ENCODE measurements at regions not wholly inside any gene's neighbourhood (a gene's known extent, or its start where the extent isn't known, plus 50 kb on each side); places are given as distances from the start of the nearest gene placed in this dataset.

DNA sequence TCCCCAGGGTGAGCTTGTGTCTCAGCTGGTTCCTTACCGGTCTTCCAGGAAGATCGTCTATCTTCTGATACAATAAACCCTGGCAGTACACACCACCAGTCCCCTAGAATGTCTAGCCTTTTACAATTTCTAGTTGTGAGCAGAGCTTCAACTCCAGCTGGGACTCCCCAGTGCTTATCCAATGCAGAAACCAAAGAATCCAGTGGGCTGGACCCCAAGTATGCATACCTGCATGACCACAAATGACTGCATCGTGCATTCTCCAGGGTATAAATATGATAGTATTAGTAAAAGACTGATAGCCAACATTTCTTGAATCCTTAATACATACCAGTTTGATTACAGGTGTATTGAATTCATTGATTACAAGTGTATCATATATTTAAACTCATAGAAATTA is 176.0 kb downstream of the SATB1 start:
- CTCF ChIA-PET (ENCODE audit: unreplicated experiment) = interaction anchor here (0.6 kb wide), 1 partner anchor 277 kb away, joined by 3 read pairs; no protein-coding TSS in a partner anchor

DNA sequence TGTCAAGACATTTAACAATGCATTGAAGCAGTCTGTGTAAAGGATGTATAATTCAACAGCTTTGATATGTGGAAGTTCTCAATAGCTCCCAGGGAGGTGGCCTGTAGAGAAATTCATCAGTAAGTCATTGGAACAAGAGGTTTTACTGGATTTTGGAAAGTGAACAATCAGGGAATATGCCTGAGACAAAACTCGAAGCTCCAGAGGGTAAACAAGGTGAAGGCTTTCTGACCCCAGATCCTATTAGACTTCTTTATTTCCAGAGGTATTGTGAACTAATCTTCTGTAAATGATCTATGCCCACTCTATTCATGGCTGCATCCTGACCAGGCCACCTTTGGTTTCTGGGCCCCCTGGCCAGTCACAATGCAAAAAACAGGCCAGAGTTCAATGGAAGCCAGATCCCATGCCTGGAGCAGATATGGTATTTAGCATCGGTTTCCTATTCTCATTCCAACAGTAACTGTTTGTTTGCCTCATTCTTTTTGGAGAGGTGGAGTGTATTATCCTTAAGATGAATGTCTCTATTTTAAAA is 177.3 kb downstream of the SATB1 start:
- Histone ChIP-seq H3K4me3 (ENCODE audit: low read depth, low read length, poor library complexity, severe bottlenecking) (no peak overlapping the region), H3K9me3 (ENCODE audit: low read length) (no peaks in the 10 kb centered on the region), H4K20me1 (ENCODE audit: insufficient read depth, low read length) (no peaks in the 10 kb centered on the region), H2AFZ (ENCODE audit: low read length) (no peak overlapping the region), H3K4me1 (ENCODE audit: insufficient read depth, low read length, poor library complexity, severe bottlenecking) (no peaks in the 10 kb centered on the region), H3K4me2 (ENCODE audit: low read length) (no peak overlapping the region), H3K27ac (ENCODE audit: low read depth, low read length, poor library complexity, severe bottlenecking) (no peak overlapping the region), H3K36me3 (ENCODE audit: insufficient read depth, low read length) (no peaks in the 10 kb centered on the region), H3K79me2 (ENCODE audit: insufficient read depth, low read depth, low read length) (no peaks in the 10 kb centered on the region), H3K9me2 (ENCODE audit: insufficient read depth, low read length) (no peaks in the 10 kb centered on the region)
- intact Hi-C loops (cut with micrococcal nuclease; ENCODE audit: unreplicated experiment) = no loop called here
- BruUV-seq (replicated peaks) = no TSS peak
- no peak for TF ChIP-seq CTCF (conservative IDR thresholded peaks at IDR 0.05; ENCODE audit: low read length)
- TF ChIP-seq EZH2phosphoT487 (IDR thresholded peaks at IDR 0.05; ENCODE audit: borderline replicate concordance, low read depth, low read length) = no peak
- ChIA-PET POLR2A (interaction anchor here (0.6 to 1.1 kb wide), 2 partner anchors 21 to 135 kb away, joined by 4 to 7 read pairs; no protein-coding TSS in a partner anchor), CTCF (ENCODE audit: unreplicated experiment) (no interaction called here)
- no peak for DNase-seq (ENCODE audit: low spot score)

More for the DNA sequence above, 176.0 kb downstream of the SATB1 start:
- Histone ChIP-seq H3K4me2 (ENCODE audit: low read length) (no peak overlapping the region), H3K9me3 (ENCODE audit: low read length) (no peaks in the 10 kb centered on the region), H3K4me1 (ENCODE audit: insufficient read depth, low read length, poor library complexity, severe bottlenecking) (no peaks in the 10 kb centered on the region), H4K20me1 (ENCODE audit: insufficient read depth, low read length) (no peaks in the 10 kb centered on the region), H3K79me2 (ENCODE audit: insufficient read depth, low read depth, low read length) (no peaks in the 10 kb centered on the region), H3K27ac (ENCODE audit: low read depth, low read length, poor library complexity, severe bottlenecking) (no peak overlapping the region), H3K36me3 (ENCODE audit: insufficient read depth, low read length) (no peaks in the 10 kb centered on the region), H3K9me2 (ENCODE audit: insufficient read depth, low read length) (no peaks in the 10 kb centered on the region), H3K4me3 (ENCODE audit: low read depth, low read length, poor library complexity, severe bottlenecking) (no peak overlapping the region), H2AFZ (ENCODE audit: low read length) (no peak overlapping the region)
- intact Hi-C loops (cut with micrococcal nuclease; ENCODE audit: unreplicated experiment) = no loop called here
- no TSS peak for BruUV-seq (replicated peaks)
- DNase-seq (ENCODE audit: low spot score) = no peak
- no peak for TF ChIP-seq EZH2phosphoT487 (IDR thresholded peaks at IDR 0.05; ENCODE audit: borderline replicate concordance, low read depth, low read length)
- no peak for TF ChIP-seq CTCF (conservative IDR thresholded peaks at IDR 0.05; ENCODE audit: low read length)
- POLR2A ChIA-PET = interaction anchor here (1.2 kb wide), 1 partner anchor 12 kb away, joined by 3 read pairs; no protein-coding TSS in a partner anchor

- Histone ChIP-seq H3K4me3 (ENCODE audit: low read depth, low read length, poor library complexity, severe bottlenecking) (no peak overlapping the region), H3K9me2 (ENCODE audit: insufficient read depth, low read length) (no peaks in the 10 kb centered on the region), H3K9me3 (ENCODE audit: low read length) (no peaks in the 10 kb centered on the region), H3K79me2 (ENCODE audit: insufficient read depth, low read depth, low read length) (no peaks in the 10 kb centered on the region), H2AFZ (ENCODE audit: low read length) (no peak overlapping the region), H3K4me2 (ENCODE audit: low read length) (no peak overlapping the region), H3K27ac (ENCODE audit: low read depth, low read length, poor library complexity, severe bottlenecking) (no peak overlapping the region), H3K36me3 (ENCODE audit: insufficient read depth, low read length) (no peaks in the 10 kb centered on the region), H3K4me1 (ENCODE audit: insufficient read depth, low read length, poor library complexity, severe bottlenecking) (no peaks in the 10 kb centered on the region), H4K20me1 (ENCODE audit: insufficient read depth, low read length) (no peaks in the 10 kb centered on the region)
- ChIA-PET CTCF (ENCODE audit: unreplicated experiment) (interaction anchor here (0.6 kb wide), 1 partner anchor 133 kb away, joined by 7 read pairs; no protein-coding TSS in a partner anchor), POLR2A (interaction anchor here (0.6 to 1.1 kb wide), 4 partner anchors 21 to 251 kb away, joined by 3 to 7 read pairs (median 4); no protein-coding TSS in a partner anchor)
- TF ChIP-seq CTCF (conservative IDR thresholded peaks at IDR 0.05; ENCODE audit: low read length) = no peak
- TF ChIP-seq EZH2phosphoT487 (IDR thresholded peaks at IDR 0.05; ENCODE audit: borderline replicate concordance, low read depth, low read length) = no peak
- no TSS peak for BruUV-seq (replicated peaks)
- intact Hi-C loops (cut with micrococcal nuclease; ENCODE audit: unreplicated experiment) = no loop called here
- DNase-seq (ENCODE audit: low spot score) = no peak
Observed at GRCh38 chr3:18247139-18247695, 177.9 kb downstream of the SATB1 start.
